Hepatocyte (in vitro differentiated cells): ENCODE measurements at regions not wholly inside any gene's neighbourhood (a gene's known extent, or its start where the extent isn't known, plus 50 kb on each side); places are given as distances from the start of the nearest gene placed in this dataset.

Experiments
- DNase-seq: peaks from one replicate; pipeline ENCODE4 v3.0.0-alpha.2; 2016; ENCODE audit warnings: low spot score
- H2AFZ ChIP-seq: fragments of 200-600 bp; sonication (generic); 2 replicates; pipeline ENCODE4 v1.6.0; 2016; ENCODE audit warnings: antibody characterized with exemption, mild to moderate bottlenecking
- H3K27ac ChIP-seq: fragments of 200-600 bp; sonication (generic); 2 replicates; pipeline ENCODE4 v1.5.1; 2016; ENCODE audit warnings: mild to moderate bottlenecking
- H3K27me3 ChIP-seq: fragments of 200-600 bp; sonication (generic); 2 replicates; pipeline ENCODE4 v1.6.1; 2016
- H3K36me3 ChIP-seq: fragments of 200-600 bp; sonication (generic); replicated peaks from 2 replicates; pipeline ENCODE4 v1.5.1; 2016; ENCODE audit warnings: low read depth; ENCODE audit not compliant: insufficient read depth
- H3K4me1 ChIP-seq: fragments of 200-600 bp; sonication (generic); 2 replicates; pipeline ENCODE4 v1.5.1; 2016; ENCODE audit warnings: mild to moderate bottlenecking, moderate library complexity; ENCODE audit not compliant: insufficient read depth
- H3K4me2 ChIP-seq: fragments of 200-600 bp; sonication (generic); 2 replicates; pipeline ENCODE4 v1.6.0; 2016
- H3K4me3 ChIP-seq: fragments of 200-600 bp; sonication (generic); 2 replicates; pipeline ENCODE4 v1.5.1; 2016; ENCODE audit warnings: mild to moderate bottlenecking
- H3K79me2 ChIP-seq: fragments of 200-600 bp; sonication (generic); 2 replicates; pipeline ENCODE4 v1.6.0; 2017; ENCODE audit warnings: mild to moderate bottlenecking
- H3K9me2 ChIP-seq: fragments of 200-600 bp; sonication (generic); replicated peaks from 2 replicates; pipeline ENCODE4 v1.6.0; 2017; ENCODE audit warnings: mild to moderate bottlenecking; ENCODE audit not compliant: insufficient read depth
- H3K9me3 ChIP-seq: fragments of 200-600 bp; sonication (generic); 2 replicates; pipeline ENCODE4 v1.5.1; 2016; ENCODE audit warnings: low read depth, mild to moderate bottlenecking
- H4K20me1 ChIP-seq: fragments of 200-600 bp; sonication (generic); 2 replicates; pipeline ENCODE4 v1.6.0; 2016; ENCODE audit warnings: mild to moderate bottlenecking; ENCODE audit not compliant: insufficient read depth, poor library complexity, severe bottlenecking
- EZH2 ChIP-seq: fragments of 200-600 bp; sonication (generic); IDR thresholded peaks from 2 replicates; pipeline ENCODE4 v1.6.1; 2016; ENCODE audit warnings: antibody characterized with exemption, mild to moderate bottlenecking, borderline replicate concordance
- EZH2phosphoT487 ChIP-seq: fragments of 200-600 bp; sonication (generic); IDR thresholded peaks from one replicate; pipeline ENCODE4 v1.6.1; 2018; ENCODE audit warnings: antibody characterized with exemption, mild to moderate bottlenecking, low read depth, moderate library complexity; ENCODE audit not compliant: unreplicated experiment, severe bottlenecking
- WGBS: methylation state at CpG from one replicate; pipeline ENCODE4 v1.1.6; 2016; ENCODE audit warnings: low lambda C conversion rate; ENCODE audit errors: missing lambda C conversion rate; 5-methylcytosine and 5-hydroxymethylcytosine counted together
- TF ChIP-seq, protein P1 (sequence below): fragments of 200-600 bp; sonication (generic); IDR thresholded peaks from 2 replicates; pipeline ENCODE4 v1.5.1; 2016; ENCODE audit warnings: antibody characterized with exemption, mild to moderate bottlenecking; ENCODE audit not compliant: poor library complexity

DNA sequence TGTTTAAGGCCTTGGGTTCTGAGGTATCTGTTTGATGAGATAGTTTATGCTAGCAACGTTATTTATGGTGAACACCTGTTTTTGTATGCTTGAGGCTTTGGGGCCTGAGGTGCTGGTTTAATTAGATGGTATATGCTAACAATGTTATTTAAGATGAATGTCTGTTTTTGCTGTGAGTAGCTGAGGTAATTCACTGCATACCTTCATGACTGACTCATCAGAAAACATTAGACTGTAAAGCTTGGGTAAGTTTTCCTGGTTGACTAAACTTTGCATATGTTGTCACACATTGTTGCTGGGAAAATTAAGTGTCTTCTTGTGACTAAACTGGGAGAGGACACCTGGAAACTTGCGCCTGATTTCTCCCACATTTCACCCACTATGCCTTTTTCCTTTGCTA is 1026.6 kb downstream of the RAPGEF2 start:
- Histone ChIP-seq H3K36me3 (no peaks in the 10 kb centered on the region), H3K4me3 (no peak overlapping the region), H2AFZ (peak overlapping the region; percentile 8), H3K9me3 (peaks cover 3% of the 10 kb centered on the region), H3K27ac (peak overlapping the region; percentile 72), H3K9me2 (no peaks in the 10 kb centered on the region), H3K4me2 (no peak overlapping the region), H3K27me3 (no peaks in the 10 kb centered on the region), H3K4me1 (peaks cover 6% of the 10 kb centered on the region), H3K79me2 (no peaks in the 10 kb centered on the region), H4K20me1 (no peaks in the 10 kb centered on the region)
- TF ChIP-seq EZH2 (no peak), EZH2phosphoT487 (no peak)
- TF ChIP-seq, protein P1, sequence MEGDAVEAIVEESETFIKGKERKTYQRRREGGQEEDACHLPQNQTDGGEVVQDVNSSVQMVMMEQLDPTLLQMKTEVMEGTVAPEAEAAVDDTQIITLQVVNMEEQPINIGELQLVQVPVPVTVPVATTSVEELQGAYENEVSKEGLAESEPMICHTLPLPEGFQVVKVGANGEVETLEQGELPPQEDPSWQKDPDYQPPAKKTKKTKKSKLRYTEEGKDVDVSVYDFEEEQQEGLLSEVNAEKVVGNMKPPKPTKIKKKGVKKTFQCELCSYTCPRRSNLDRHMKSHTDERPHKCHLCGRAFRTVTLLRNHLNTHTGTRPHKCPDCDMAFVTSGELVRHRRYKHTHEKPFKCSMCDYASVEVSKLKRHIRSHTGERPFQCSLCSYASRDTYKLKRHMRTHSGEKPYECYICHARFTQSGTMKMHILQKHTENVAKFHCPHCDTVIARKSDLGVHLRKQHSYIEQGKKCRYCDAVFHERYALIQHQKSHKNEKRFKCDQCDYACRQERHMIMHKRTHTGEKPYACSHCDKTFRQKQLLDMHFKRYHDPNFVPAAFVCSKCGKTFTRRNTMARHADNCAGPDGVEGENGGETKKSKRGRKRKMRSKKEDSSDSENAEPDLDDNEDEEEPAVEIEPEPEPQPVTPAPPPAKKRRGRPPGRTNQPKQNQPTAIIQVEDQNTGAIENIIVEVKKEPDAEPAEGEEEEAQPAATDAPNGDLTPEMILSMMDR, result no peak
- 55% methylated on average over 2 of the region's 2 CpGs for WGBS
- peak; percentile 31 for DNase-seq

DNA sequence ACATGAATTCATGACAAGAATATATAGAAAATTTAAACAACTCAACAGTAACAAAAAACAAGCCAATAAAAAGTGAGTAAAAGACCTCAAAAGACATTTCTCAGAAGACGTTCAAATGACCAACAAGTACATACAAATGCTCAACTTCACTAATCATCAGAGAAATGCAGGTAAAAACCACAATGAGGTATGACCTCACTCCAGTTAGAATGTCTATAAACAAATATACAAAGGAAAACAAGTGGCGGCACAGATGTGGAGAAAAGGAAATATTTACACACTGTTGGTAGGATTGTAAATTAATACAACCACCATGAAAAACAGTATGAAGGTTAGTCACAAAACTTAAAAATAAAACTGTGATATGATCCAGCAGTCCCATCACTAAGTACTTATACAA is 1033.1 kb downstream of the RAPGEF2 start:
- DNase-seq, result no peak
- no peak overlapping the region for H3K4me2 ChIP-seq
- 45% methylated on average over 2 of the region's 2 CpGs for WGBS
- H3K27me3 ChIP-seq, result no peaks in the 10 kb centered on the region
- no peak overlapping the region for H3K27ac ChIP-seq
- no peak overlapping the region for H2AFZ ChIP-seq
- peaks cover 3% of the 10 kb centered on the region for H3K9me3 ChIP-seq
- no peaks in the 10 kb centered on the region for H3K36me3 ChIP-seq
- no peaks in the 10 kb centered on the region for H4K20me1 ChIP-seq
- no peaks in the 10 kb centered on the region for H3K79me2 ChIP-seq
- TF ChIP-seq EZH2 (no peak), EZH2phosphoT487 (no peak)
- TF ChIP-seq, protein P1, result no peak
- H3K9me2 ChIP-seq, result no peaks in the 10 kb centered on the region
- H3K4me3 ChIP-seq, result no peak overlapping the region
- no peaks in the 10 kb centered on the region for H3K4me1 ChIP-seq

DNA sequence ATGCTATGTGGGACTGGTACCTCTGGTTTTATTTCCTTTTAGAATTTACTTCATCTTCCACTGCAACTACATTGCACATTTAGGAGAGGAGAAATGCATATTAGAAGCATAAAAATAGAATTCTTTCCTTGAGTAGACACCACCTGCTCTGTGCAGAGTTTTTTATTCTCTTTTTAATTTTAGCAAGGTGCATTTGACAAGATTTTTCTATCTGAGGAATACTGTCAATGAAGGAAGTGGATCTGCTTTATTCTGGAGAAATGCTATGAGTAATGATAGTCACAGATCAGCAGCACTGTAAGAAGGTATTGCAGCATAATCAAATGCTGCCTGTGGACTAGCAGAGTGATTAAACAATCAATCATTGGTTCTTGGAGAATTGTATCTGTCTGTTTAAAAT is 1038.3 kb downstream of the RAPGEF2 start:
- Histone ChIP-seq H3K9me2 (no peaks in the 10 kb centered on the region), H3K36me3 (no peaks in the 10 kb centered on the region), H3K9me3 (no peaks in the 10 kb centered on the region), H4K20me1 (no peaks in the 10 kb centered on the region), H3K4me2 (no peak overlapping the region), H3K27ac (no peak overlapping the region), H3K4me1 (no peaks in the 10 kb centered on the region), H2AFZ (no peak overlapping the region), H3K27me3 (no peaks in the 10 kb centered on the region), H3K4me3 (no peak overlapping the region), H3K79me2 (no peaks in the 10 kb centered on the region)
- no peak for TF ChIP-seq EZH2phosphoT487
- DNase-seq, result no peak

DNA sequence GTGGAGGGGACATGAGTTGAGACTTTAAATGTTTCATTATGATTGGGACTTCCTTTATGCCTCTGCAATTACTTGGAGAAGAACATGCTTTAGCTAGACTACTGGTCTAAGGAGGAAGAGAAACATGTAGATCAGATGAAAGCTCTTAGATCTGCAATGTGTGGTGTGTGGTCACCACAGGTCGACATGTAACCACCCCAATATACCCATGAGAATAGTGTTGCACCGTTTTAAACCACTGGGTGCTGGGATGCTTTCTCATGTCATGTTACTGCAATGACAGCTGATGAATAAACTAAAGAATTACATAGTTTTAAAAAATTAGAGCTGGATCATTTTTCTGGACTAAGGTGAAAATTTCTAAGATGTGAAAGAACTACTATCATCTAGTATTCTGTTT is 1039.7 kb downstream of the RAPGEF2 start:
- H3K79me2 ChIP-seq, result no peaks in the 10 kb centered on the region
- no peaks in the 10 kb centered on the region for H4K20me1 ChIP-seq
- H3K36me3 ChIP-seq, result no peaks in the 10 kb centered on the region
- TF ChIP-seq EZH2 (no peak), EZH2phosphoT487 (no peak)
- TF ChIP-seq, protein P1, result no peak
- H3K27ac ChIP-seq, result no peak overlapping the region
- no peak overlapping the region for H3K4me2 ChIP-seq
- 83% methylated on average over 2 of the region's 2 CpGs for WGBS
- no peaks in the 10 kb centered on the region for H3K4me1 ChIP-seq
- H3K4me3 ChIP-seq, result no peak overlapping the region
- no peaks in the 10 kb centered on the region for H3K27me3 ChIP-seq
- DNase-seq, result no peak
- no peak overlapping the region for H2AFZ ChIP-seq
- H3K9me3 ChIP-seq, result no peaks in the 10 kb centered on the region
- no peaks in the 10 kb centered on the region for H3K9me2 ChIP-seq
